ENCODE measurements at regions not wholly inside any gene's neighbourhood (a gene's known extent, or its start where the extent isn't known, plus 50 kb on each side); places are given as distances from the start of the nearest gene placed in this dataset.

DNA sequence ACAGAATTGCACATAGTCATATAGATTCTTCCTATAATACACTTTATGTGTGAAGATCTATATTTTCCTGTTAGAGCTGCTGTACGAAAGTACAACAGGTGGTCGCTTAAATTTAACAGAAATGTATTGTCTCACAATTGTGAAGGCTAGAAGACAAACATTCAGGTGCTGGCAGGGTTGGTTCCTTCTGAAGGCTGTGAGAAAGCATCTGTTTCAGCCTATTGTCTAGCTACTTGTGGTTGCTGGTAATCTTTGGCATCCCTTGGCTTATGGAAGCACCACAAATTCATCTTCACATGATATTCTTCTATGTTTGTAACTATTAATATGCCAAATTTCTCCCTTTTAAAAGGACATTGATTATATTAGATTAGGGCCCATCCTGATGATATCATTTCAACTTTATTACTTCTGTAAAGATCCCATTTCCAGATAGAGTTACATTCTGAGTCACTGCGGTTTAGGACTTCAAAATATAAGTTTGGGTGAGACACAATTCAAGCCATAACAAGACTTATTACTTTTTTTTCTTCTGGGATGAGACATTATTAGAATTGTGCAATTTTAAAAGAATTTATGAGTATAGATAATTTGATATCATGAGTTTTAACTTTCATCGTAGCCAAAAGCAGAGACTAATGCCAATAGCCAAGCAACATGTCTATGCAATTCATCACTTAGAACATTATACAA is 248.1 kb upstream of the BCHE start:
- TF ChIP-seq, protein P1, sequence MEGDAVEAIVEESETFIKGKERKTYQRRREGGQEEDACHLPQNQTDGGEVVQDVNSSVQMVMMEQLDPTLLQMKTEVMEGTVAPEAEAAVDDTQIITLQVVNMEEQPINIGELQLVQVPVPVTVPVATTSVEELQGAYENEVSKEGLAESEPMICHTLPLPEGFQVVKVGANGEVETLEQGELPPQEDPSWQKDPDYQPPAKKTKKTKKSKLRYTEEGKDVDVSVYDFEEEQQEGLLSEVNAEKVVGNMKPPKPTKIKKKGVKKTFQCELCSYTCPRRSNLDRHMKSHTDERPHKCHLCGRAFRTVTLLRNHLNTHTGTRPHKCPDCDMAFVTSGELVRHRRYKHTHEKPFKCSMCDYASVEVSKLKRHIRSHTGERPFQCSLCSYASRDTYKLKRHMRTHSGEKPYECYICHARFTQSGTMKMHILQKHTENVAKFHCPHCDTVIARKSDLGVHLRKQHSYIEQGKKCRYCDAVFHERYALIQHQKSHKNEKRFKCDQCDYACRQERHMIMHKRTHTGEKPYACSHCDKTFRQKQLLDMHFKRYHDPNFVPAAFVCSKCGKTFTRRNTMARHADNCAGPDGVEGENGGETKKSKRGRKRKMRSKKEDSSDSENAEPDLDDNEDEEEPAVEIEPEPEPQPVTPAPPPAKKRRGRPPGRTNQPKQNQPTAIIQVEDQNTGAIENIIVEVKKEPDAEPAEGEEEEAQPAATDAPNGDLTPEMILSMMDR (IDR thresholded peaks at IDR 0.05): no peak
- H3K36me3 ChIP-seq: no peaks in the 10 kb centered on the region

DNA sequence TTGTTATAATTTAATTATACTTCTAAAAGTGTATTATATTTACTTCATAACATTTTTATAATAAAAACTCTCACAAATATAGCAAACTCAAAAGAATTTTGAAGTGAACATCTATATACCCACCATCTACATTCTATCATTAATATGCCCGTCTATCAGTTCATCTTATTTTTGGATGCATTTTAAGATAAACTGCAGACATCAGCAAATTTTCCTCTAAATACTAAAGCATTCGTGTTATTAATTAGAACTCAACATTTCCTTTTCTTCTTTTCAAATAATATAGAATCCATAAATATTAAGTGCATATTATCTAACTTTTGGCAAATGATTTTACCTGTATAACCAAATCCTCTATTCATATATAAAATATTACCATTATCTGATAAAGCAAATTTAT is 242.9 kb upstream of the BCHE start:
- no peak for DNase-seq
- no peaks in the 10 kb centered on the region for H3K36me3 ChIP-seq
- H3K27me3 ChIP-seq: no peaks in the 10 kb centered on the region
- no peak overlapping the region for H3K27ac ChIP-seq
- H3K4me1 ChIP-seq: no peaks in the 10 kb centered on the region
- intact Hi-C loops (cut with DNase I; ENCODE audit: low total_unique reads): no loop called here
- H3K4me3 ChIP-seq: no peak overlapping the region
- TF ChIP-seq, protein P1 (IDR thresholded peaks at IDR 0.05): no peak
- no peaks in the 10 kb centered on the region for H3K9me3 ChIP-seq

More for the DNA sequence above, 248.1 kb upstream of the BCHE start:
- Histone ChIP-seq H3K4me3 (no peak overlapping the region), H3K4me1 (no peaks in the 10 kb centered on the region), H3K27me3 (no peaks in the 10 kb centered on the region), H3K27ac (no peak overlapping the region), H3K9me3 (no peaks in the 10 kb centered on the region)
- no peak for DNase-seq
- intact Hi-C loops (cut with DNase I; ENCODE audit: low total_unique reads): no loop called here

DNA sequence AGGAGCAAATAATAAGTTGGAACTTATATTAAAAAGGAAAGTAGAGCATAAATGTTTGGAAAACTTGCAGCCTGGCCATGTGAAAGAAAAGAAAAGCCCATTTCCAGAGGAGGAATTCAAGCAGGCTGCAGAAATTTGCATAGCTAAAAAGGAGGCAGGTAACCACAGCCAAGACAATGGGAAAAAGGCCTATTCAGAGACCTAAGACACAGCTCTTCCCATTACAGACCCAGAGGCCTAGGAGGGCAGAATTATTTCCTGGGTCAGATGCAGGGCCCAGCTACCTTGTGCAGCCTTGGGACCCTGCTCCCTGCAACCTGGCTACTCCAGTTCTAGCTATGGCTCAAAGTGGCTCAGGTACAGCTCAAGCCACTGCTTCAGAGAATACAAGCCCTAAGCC is 234.6 kb upstream of the BCHE start:
- DNase-seq: no peak
- H3K36me3 ChIP-seq: no peaks in the 10 kb centered on the region
- H3K9me3 ChIP-seq: no peaks in the 10 kb centered on the region
- H3K27ac ChIP-seq: no peak overlapping the region
- intact Hi-C loops (cut with DNase I; ENCODE audit: low total_unique reads): no loop called here
- H3K27me3 ChIP-seq: no peaks in the 10 kb centered on the region
- no peaks in the 10 kb centered on the region for H3K4me1 ChIP-seq
- TF ChIP-seq, protein P1 (IDR thresholded peaks at IDR 0.05): no peak
- H3K4me3 ChIP-seq: no peak overlapping the region

DNA sequence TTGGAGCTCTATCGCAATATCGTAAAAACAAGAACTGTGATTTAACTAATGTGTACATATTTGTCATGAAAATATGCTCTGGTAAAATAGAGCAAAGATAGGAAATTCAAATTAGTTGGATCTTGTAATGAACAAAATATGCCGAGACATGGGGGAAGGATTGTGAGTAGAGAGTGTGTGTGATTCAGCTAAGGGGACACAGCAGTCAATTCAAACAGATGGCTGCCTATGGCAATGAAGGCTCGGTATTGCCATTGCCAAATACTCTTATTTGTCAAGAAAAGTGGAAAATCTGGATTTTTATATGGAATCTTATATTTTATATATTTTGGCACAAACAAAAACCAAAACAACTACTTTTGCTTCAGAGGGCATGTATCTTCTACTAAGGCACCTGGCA is 227.3 kb upstream of the BCHE start:
- Histone ChIP-seq H3K4me1 (no peaks in the 10 kb centered on the region), H3K27me3 (no peaks in the 10 kb centered on the region), H3K9me3 (no peaks in the 10 kb centered on the region), H3K27ac (no peak overlapping the region), H3K4me3 (no peak overlapping the region), H3K36me3 (no peaks in the 10 kb centered on the region)
- DNase-seq: no peak
- TF ChIP-seq, protein P1 (IDR thresholded peaks at IDR 0.05): no peak
- intact Hi-C loops (cut with DNase I; ENCODE audit: low total_unique reads): no loop called here

DNA sequence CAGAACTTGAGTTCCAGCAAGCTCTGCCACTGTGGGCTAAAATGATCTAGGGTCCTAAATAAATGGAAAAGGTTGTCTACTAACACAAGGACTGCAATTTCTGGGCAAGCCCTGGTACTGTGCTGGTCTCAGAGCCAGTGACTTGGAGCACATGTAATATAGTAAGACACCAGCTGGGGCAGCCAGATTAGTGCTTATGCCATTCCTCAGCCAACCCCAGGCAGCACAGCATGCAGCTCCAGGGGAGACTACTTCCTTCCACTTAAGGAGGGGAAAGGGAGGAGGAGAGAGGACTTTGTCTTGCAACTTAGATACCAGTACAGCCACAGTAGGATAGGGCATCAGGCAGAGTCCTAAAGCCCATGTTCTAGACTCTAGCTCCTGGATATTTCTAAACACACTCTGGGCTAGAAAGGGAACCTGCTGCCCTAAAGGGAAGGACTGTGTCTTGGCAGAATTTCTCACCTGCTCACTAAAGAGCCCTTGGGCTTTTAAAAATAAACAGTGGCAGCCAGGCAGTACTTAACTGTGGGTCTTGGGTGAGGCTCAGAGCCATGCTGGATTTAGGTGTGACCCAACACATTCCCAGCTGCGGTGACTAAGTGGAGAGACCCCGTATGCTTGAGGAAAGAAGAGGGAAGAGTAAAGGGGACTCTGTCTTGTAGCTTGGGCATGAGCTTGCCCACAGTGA is 223.7 kb upstream of the BCHE start:
- H3K27ac ChIP-seq: no peak overlapping the region
- H3K4me1 ChIP-seq: no peaks in the 10 kb centered on the region
- H3K27me3 ChIP-seq: no peaks in the 10 kb centered on the region
- intact Hi-C loops (cut with DNase I; ENCODE audit: low total_unique reads): no loop called here
- no peak overlapping the region for H3K4me3 ChIP-seq
- H3K9me3 ChIP-seq: no peaks in the 10 kb centered on the region
- TF ChIP-seq, protein P1 (IDR thresholded peaks at IDR 0.05): no peak
- DNase-seq: no peak
- H3K36me3 ChIP-seq: no peaks in the 10 kb centered on the region

Measured in tibial artery (tissue), 4 donors.